ENCODE measurements at regions not wholly inside any gene's neighbourhood (a gene's known extent, or its start where the extent isn't known, plus 50 kb on each side); places are given as distances from the start of the nearest gene placed in this dataset.

DNA sequence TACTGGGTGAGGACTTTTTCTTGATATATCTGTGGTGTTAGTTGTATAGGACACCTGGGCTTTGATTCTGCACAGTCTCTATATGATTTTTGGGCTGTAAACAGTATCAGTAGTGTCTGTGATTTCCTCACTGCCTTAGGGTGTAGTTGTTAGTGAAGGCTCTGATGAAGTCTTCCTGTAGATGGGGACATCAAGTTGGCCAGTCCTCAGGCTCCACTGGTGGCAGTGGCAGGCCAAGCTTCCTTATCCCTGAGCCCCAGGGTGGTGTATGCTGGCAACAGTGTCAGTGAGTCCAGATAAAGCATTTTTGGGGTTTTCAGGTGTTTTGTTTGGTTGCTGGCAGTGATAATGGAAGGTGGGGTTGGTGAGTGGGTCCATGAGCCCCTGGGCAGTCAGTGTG, 961.4 kb downstream of the DSC3 start:
- intact Hi-C loops (cut with micrococcal nuclease): no loop called here
- Histone ChIP-seq H3K9me3 (replicated peaks) (peaks cover 46% of the 10 kb centered on the region), H3K36me3 (no peaks in the 10 kb centered on the region), H3K4me1 (no peaks in the 10 kb centered on the region), H3K27me3 (ENCODE audit: low read depth) (no peaks in the 10 kb centered on the region), H3K4me3 (no peak overlapping the region), H3K27ac (replicated peaks) (no peak overlapping the region)
- no peak for DNase-seq
- TF ChIP-seq, protein P1, sequence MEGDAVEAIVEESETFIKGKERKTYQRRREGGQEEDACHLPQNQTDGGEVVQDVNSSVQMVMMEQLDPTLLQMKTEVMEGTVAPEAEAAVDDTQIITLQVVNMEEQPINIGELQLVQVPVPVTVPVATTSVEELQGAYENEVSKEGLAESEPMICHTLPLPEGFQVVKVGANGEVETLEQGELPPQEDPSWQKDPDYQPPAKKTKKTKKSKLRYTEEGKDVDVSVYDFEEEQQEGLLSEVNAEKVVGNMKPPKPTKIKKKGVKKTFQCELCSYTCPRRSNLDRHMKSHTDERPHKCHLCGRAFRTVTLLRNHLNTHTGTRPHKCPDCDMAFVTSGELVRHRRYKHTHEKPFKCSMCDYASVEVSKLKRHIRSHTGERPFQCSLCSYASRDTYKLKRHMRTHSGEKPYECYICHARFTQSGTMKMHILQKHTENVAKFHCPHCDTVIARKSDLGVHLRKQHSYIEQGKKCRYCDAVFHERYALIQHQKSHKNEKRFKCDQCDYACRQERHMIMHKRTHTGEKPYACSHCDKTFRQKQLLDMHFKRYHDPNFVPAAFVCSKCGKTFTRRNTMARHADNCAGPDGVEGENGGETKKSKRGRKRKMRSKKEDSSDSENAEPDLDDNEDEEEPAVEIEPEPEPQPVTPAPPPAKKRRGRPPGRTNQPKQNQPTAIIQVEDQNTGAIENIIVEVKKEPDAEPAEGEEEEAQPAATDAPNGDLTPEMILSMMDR (IDR thresholded peaks at IDR 0.05; ENCODE audit: borderline replicate concordance): no peak

- intact Hi-C loops (cut with micrococcal nuclease): no loop called here
- Histone ChIP-seq H3K36me3 (no peaks in the 10 kb centered on the region), H3K27ac (replicated peaks) (no peak overlapping the region), H3K27me3 (ENCODE audit: low read depth) (no peaks in the 10 kb centered on the region), H3K4me3 (no peak overlapping the region), H3K4me1 (no peaks in the 10 kb centered on the region), H3K9me3 (replicated peaks) (peaks cover 41% of the 10 kb centered on the region)
- DNase-seq: no peak
- TF ChIP-seq, protein P1 (IDR thresholded peaks at IDR 0.05; ENCODE audit: borderline replicate concordance): no peak
Measured at GRCh38 chr18:30072609-30073385, 969.7 kb downstream of the DSC3 start.

DNA sequence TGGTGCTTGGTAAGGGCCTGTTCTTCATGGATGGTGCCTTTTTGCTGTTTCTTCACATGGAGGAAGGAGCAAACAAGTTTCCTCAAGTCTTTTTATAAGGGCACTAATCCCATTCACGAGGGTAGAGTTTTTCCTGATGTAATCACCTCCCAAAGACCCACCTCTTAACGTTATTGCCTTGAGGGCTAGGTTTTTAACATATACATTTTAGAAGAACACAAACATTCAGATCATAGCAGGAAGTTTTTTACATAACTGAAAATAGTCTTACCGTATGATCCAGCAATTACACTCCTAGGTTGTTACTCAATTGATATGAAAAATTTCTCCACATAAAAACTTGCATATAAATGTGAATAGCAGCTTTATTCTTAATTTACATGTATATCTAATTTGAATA, 976.3 kb downstream of the DSC3 start:
- intact Hi-C loops (cut with micrococcal nuclease): loop anchor here (10.0 kb wide), 1 partner anchor 669 kb away; no protein-coding TSS in a partner anchor
- no peak for DNase-seq
- Histone ChIP-seq H3K4me3 (no peak overlapping the region), H3K9me3 (replicated peaks) (peaks cover 16% of the 10 kb centered on the region), H3K36me3 (no peaks in the 10 kb centered on the region), H3K27me3 (ENCODE audit: low read depth) (no peaks in the 10 kb centered on the region), H3K27ac (replicated peaks) (no peak overlapping the region), H3K4me1 (no peaks in the 10 kb centered on the region)
- TF ChIP-seq, protein P1 (IDR thresholded peaks at IDR 0.05; ENCODE audit: borderline replicate concordance): no peak

- intact Hi-C loops (cut with micrococcal nuclease): no loop called here
Measured at GRCh38 chr18:30057398-30057797, 985.1 kb downstream of the DSC3 start.

GRCh38 chr18:30056528-30056927, 986.0 kb downstream of the DSC3 start:
- TF ChIP-seq, protein P1 (IDR thresholded peaks at IDR 0.05; ENCODE audit: borderline replicate concordance): no peak
- DNase-seq: no peak
- Histone ChIP-seq H3K4me3 (no peak overlapping the region), H3K4me1 (no peaks in the 10 kb centered on the region), H3K27ac (replicated peaks) (no peak overlapping the region), H3K9me3 (replicated peaks) (no peaks in the 10 kb centered on the region), H3K27me3 (ENCODE audit: low read depth) (no peaks in the 10 kb centered on the region), H3K36me3 (no peaks in the 10 kb centered on the region)
- intact Hi-C loops (cut with micrococcal nuclease): no loop called here

More at GRCh38 chr18:30057398-30057797, 985.1 kb downstream of the DSC3 start:
- Histone ChIP-seq H3K27ac (replicated peaks) (no peak overlapping the region), H3K4me1 (no peaks in the 10 kb centered on the region), H3K4me3 (no peak overlapping the region), H3K9me3 (replicated peaks) (no peaks in the 10 kb centered on the region), H3K36me3 (no peaks in the 10 kb centered on the region), H3K27me3 (ENCODE audit: low read depth) (no peaks in the 10 kb centered on the region)
- no peak for DNase-seq
- TF ChIP-seq, protein P1 (IDR thresholded peaks at IDR 0.05; ENCODE audit: borderline replicate concordance): no peak
